ENCODE measurements at regions not wholly inside any gene's neighbourhood (a gene's known extent, or its start where the extent isn't known, plus 50 kb on each side); places are given as distances from the start of the nearest gene placed in this dataset.

GRCh38 chr11:112871909-112872500 is 89.2 kb upstream of the NCAM1 start:
- in situ Hi-C loops (cut with MboI; ENCODE audit: low sequenced_read_pairs) = loop anchor here (25.0 kb wide), 1 partner anchor 110 kb away; no protein-coding TSS in a partner anchor

GRCh38 chr11:112874980-112875379 is 86.2 kb upstream of the NCAM1 start:
- in situ Hi-C loops (cut with MboI; ENCODE audit: low sequenced_read_pairs) = loop anchor here (25.0 kb wide), 1 partner anchor 113 kb away; no protein-coding TSS in a partner anchor

GRCh38 chr11:112877581-112877980 is 83.6 kb upstream of the NCAM1 start:
- in situ Hi-C loops (cut with MboI; ENCODE audit: low sequenced_read_pairs) = no loop called here

- in situ Hi-C loops (cut with MboI; ENCODE audit: low sequenced_read_pairs) = no loop called here
Measured at GRCh38 chr11:112878033-112878601, 83.1 kb upstream of the NCAM1 start.

- in situ Hi-C loops (cut with MboI; ENCODE audit: low sequenced_read_pairs) = no loop called here
Measured at GRCh38 chr11:112880495-112880894, 80.7 kb upstream of the NCAM1 start.

- in situ Hi-C loops (cut with MboI; ENCODE audit: low sequenced_read_pairs) = no loop called here
Measured at GRCh38 chr11:112881461-112881860, 79.8 kb upstream of the NCAM1 start.

- in situ Hi-C loops (cut with MboI; ENCODE audit: low sequenced_read_pairs) = no loop called here
Measured at GRCh38 chr11:112882494-112883381, 78.5 kb upstream of the NCAM1 start.

GRCh38 chr11:112884012-112884767 is 77.0 kb upstream of the NCAM1 start:
- in situ Hi-C loops (cut with MboI; ENCODE audit: low sequenced_read_pairs) = no loop called here

GRCh38 chr11:112885744-112886433 is 75.3 kb upstream of the NCAM1 start:
- in situ Hi-C loops (cut with MboI; ENCODE audit: low sequenced_read_pairs) = no loop called here

GRCh38 chr11:112886434-112887370 is 74.5 kb upstream of the NCAM1 start:
- in situ Hi-C loops (cut with MboI; ENCODE audit: low sequenced_read_pairs) = no loop called here

GRCh38 chr11:112889446-112889845 is 71.8 kb upstream of the NCAM1 start:
- in situ Hi-C loops (cut with MboI; ENCODE audit: low sequenced_read_pairs) = no loop called here

- in situ Hi-C loops (cut with MboI; ENCODE audit: low sequenced_read_pairs) = no loop called here
Measured at GRCh38 chr11:112899235-112900006, 61.8 kb upstream of the NCAM1 start.

- in situ Hi-C loops (cut with MboI; ENCODE audit: low sequenced_read_pairs) = no loop called here
Measured at GRCh38 chr11:112901924-112902323, 59.3 kb upstream of the NCAM1 start.

GRCh38 chr11:112902361-112903011 is 58.7 kb upstream of the NCAM1 start:
- in situ Hi-C loops (cut with MboI; ENCODE audit: low sequenced_read_pairs) = no loop called here

- in situ Hi-C loops (cut with MboI; ENCODE audit: low sequenced_read_pairs) = no loop called here
Measured at GRCh38 chr11:112903340-112903739, 57.9 kb upstream of the NCAM1 start.

- in situ Hi-C loops (cut with MboI; ENCODE audit: low sequenced_read_pairs) = no loop called here
Measured at GRCh38 chr11:112911124-112911523, 50.1 kb upstream of the NCAM1 start.

All from HL-60/S4 treated with retinoic acid at 250 ng/mL for 4 days and 3 days (cell line).